ENCODE measurements at regions not wholly inside any gene's neighbourhood (a gene's known extent, or its start where the extent isn't known, plus 50 kb on each side); places are given as distances from the start of the nearest gene placed in this dataset.
A peak's percentile ranks its signal among the peaks of the same experiment; 100 is the strongest.

DNA sequence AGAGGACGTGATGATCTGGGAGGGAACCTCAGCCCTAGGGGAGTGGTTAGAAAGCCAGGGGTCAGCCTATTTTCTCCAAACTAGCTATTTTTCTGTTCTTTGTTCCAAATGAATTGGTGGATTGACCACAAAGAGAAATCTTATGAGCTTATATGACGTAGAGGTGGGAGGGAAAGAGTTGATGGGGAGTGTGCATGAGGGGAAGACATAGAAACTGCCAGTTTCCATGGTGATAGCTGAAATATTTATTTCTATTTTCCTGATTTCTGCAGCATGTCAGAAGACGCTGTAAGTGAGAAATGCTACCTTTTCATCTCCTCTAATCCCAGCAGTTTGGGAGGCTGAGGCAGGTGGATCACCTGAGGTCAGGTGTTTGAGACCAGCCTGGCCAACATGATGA lies 51.4 kb upstream of the CISTR start:
- FAIRE-seq, result no peak
- no peak for DNase-seq (ENCODE audit: insufficient read length, low spot score)

DNA sequence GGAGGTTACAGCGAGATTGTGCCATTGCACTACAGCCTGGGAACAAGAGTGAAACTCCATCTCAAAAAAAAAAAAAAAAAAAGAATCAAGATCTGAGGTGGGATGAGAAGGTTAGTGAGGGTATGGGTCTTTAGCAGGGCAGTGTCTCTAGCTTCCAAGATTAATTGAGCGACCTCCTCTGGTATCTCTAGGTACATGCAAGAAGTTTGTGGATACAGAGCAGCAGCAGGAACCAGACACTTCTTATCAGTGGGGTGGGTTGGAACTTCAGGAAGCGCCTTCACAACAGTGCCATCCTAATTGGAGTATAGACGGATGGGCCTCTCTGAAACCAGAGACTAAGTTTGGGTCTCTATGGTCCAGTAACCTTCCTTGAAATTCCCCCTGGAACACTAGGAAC lies 51.9 kb upstream of the CISTR start:
- FAIRE-seq (no peak), DNase-seq (ENCODE audit: insufficient read length, low spot score) (no peak)

DNA sequence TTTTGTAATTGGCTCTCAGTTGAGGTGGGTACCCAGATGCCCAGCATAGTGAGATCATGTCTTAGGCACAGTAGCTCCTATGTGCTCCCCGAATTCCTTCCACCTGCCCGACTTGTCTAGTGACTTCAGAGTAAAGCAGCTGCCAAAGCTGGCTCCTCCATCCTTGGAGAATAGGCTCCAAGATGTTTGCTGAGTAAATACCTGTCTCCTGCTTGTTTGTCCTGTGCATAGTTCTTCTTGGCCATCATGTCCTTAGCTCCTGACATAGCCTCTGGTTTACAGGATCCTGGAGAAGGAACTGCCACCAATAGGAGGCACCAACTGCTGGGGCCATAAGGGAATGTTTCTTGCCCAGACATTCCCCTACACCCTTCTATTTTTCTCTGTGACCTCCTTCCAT lies 52.6 kb upstream of the CISTR start:
- FAIRE-seq, result no peak

DNA sequence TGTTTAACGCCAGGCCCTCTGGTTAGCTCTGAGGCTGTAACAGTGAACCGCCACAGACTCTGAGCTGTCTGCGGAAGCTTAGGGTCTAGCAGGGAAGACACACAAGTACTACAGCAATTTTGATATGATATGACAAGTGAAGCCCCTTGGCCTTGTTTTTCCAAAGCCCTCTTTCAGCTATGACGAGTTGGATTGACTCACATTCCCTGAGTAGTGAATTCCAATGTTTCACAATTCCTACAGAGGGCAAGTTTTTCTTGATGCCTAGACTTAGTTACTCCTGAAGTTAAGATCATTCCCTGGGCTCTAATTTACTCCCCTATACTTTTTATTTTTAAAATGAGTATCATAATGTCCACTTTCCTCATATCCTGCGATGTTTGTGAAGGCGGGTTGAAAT lies 53.3 kb upstream of the CISTR start:
- no peak for DNase-seq (ENCODE audit: insufficient read length, low spot score)
- no peak for FAIRE-seq

More for the DNA sequence above, 52.6 kb upstream of the CISTR start:
- no peak for DNase-seq (ENCODE audit: insufficient read length, low spot score)

DNA sequence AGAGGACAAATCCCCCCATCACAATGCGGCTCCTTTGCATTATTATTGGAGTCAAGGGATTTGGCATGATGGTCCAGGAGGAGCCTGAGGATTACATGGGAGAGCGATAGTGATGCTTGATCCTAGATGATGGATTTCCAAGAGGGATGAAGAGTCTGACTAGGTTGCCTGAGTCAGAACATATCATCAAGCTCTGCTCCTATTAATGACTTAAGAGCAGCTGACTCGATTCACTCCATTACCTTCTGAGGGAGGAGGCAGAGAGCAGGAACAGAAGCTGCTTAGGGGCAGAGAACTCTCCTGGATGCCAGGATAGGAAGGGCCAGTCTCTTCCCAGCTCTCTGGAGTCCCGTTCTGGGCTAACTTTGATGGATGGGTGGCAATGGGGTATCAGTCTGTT lies 54.0 kb upstream of the CISTR start:
- no peak for FAIRE-seq
- DNase-seq (ENCODE audit: insufficient read length, low spot score), result no peak

DNA sequence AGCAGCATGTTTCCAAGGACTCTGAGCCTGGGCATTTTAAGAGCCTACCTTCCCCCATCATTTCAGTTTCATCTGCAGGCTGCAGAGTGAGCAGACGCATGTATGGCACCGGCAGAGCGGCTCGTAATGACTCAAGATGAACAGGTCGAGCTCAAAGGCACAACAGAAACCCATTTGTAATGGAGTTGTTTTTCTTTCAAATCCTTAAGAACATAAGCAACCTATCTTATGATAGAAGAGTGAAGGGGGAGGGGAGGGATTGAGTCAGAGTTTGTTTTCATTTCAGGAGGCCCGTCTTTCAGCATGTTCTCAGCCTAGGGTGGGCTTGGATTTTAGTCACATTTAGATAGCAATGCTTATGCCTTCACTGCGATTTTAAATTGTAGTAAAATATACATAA lies 54.9 kb upstream of the CISTR start:
- DNase-seq (ENCODE audit: insufficient read length, low spot score), result peak; percentile 20
- no peak for FAIRE-seq

DNA sequence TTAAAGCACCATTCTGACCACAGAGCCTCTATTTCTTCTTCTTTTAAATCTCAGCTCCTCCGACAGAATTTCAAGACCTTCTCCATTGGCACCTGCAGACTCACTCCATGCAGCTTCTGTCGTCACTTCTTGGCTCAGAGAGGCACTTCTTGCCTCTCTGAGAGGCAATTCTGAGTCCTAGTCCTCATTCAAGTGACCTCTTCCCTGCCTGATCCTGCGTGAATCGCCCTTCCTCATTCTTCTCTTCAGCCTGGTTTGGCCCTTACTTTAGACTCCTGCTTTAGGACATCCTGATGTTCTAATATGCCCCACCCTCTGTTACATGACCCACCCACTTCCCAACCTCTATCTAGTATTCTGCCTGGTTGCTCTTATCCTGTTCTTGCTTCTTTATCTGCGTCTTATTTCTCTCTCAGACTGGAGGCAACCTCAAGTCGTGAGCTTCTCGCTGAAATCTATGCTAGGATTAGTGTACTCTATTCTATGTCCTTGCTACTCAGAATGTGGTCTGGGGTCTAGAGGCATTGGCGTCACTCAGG lies 55.6 kb upstream of the CISTR start:
- DNase-seq (ENCODE audit: insufficient read length, low spot score) (no peak), FAIRE-seq (no peak)

DNA sequence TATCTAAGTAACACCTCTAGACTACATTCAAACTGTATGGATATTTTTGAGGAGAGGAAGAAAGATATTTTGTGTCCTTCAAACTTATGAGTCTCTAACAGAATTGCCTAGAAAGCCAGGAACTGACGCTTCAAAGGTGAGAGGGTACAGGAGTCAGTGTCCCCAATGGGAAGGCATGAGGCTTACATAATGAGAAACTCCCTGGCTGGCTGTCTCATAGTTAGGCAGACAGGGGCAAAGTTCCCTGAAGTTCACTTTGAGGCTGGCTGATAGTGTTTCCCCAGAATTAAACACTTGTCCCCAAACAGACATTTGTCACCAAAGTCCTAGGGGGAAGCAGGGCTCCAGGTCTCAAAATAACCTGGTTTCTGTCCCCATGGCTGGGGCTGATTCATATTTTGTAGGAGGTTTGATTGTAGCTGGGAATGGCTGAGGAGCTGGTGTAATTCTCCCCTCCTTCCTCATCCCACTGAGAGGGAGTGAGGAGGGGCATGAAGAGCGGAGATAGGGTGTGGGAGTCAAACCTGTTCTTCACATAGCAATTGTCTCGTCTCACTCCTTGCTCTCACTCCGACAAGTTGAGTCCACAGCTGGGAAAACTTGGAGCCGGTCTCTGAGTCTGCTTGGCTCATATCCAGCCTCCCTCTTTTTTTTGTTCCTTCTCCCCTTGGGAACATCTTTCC lies 56.4 kb upstream of the CISTR start:
- FAIRE-seq (no peak), DNase-seq (ENCODE audit: insufficient read length, low spot score) (no peak)

DNA sequence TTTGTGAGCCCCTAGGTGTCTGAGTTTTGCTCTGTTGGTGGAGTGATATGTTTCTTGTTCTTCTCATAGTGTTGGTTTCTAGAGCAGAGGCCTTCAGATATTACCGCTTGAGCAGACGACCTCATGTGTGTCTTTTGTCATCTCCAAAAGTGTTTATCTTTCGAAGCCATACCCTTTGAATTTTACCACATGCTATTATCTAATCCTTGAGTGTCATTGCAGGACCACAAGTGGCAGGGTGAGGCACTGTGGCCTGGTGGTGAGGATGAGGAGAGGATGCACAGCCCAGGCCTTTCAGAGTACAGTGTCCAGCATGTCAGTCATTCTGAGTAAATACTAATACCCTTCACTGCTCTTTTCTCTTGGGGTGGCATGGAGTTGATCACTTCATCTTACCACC lies 57.2 kb upstream of the CISTR start:
- DNase-seq (ENCODE audit: insufficient read length, low spot score) (no peak), FAIRE-seq (no peak)

DNA sequence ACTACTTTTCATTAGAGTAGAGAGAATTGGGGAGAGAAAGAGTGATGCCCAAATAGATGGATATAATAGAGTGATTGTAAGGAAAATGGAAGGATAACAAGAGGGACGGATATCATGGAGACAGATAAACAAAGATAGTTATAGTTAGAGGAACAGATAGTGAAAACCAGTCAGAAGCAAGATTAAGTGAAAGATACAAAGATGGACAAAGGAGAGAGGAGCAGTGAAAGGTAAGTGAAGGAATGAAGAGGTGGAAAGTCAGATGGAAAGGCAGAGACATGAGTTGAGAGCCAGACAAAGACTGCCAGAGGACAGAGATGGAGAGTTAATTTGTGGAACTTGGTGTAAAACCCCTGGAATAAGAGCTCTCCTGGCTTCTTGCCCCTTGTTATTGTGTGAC lies 59.2 kb upstream of the CISTR start:
- FAIRE-seq (no peak), DNase-seq (ENCODE audit: insufficient read length, low spot score) (no peak)

DNA sequence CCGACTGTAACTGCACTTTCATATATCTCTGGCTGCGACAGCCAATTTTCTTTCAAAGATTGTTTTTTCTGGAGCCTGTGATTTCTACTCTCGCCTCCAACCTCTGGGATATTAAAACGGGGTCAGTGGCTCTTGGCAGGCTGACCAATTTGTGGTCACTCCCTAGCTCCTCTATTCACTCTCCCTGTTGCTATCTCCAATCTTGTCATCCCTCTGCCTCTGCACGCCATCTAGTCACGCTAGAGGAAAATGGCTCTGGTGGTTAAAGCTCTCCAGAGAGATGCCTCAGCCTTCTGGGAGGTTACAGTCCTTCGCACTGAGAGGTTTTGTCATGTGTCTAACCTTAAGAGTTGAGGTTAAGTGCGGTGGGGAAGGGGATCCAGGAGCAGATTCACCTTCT lies 59.8 kb upstream of the CISTR start:
- DNase-seq (ENCODE audit: insufficient read length, low spot score), result no peak
- FAIRE-seq, result no peak

DNA sequence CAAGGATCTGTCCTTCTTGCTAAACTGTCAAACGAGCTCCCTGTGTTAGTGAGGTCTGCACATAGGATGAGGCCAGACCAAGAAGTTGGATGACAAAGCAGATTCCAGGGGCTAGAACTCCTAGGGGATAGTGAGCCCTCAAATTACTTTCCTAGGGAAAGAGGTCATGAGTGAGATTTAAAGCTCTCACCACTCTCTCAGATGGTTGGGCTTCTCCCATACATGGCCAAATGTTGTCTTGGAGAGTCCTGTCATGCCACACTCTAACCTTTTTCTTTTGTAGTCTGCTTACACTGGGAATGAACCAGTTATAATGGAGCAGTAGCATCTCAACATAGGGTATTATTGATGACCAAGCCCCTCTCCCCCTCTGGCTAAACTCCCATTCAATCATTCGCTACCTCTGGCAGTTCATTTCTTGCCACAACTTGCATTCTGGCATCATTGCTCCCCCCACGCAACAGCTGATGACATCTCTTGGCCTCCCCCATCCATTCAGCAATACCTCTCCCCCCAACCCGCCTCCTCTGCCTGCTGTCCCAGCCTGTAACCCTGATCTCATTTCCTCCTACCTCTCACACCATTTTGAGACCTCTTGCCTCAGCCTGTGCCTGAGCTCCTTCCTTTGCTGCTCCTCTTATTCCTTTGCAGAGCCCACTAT lies 64.7 kb upstream of the CISTR start:
- DNase-seq (ENCODE audit: insufficient read length, low spot score) (no peak), FAIRE-seq (peak; percentile 4)

DNA sequence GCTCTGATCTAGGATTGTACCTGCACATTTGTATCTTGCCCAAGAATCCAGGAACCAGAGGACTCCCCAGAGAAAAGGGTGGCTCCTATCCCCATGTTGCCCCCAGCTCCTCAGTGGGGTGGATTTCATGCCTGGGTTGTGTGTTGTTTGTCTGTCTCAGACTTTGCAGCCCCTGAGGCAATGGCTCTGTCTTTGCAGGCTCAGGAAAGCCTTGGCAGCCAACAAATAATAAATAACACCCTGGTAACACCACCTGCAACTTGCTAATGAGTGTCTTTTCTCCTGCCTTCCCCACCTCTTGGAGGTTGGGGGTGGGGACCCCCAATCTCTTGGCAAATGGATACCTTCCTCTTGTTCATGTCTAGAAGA lies 65.2 kb upstream of the CISTR start:
- FAIRE-seq (no peak), DNase-seq (ENCODE audit: insufficient read length, low spot score) (no peak)

DNA sequence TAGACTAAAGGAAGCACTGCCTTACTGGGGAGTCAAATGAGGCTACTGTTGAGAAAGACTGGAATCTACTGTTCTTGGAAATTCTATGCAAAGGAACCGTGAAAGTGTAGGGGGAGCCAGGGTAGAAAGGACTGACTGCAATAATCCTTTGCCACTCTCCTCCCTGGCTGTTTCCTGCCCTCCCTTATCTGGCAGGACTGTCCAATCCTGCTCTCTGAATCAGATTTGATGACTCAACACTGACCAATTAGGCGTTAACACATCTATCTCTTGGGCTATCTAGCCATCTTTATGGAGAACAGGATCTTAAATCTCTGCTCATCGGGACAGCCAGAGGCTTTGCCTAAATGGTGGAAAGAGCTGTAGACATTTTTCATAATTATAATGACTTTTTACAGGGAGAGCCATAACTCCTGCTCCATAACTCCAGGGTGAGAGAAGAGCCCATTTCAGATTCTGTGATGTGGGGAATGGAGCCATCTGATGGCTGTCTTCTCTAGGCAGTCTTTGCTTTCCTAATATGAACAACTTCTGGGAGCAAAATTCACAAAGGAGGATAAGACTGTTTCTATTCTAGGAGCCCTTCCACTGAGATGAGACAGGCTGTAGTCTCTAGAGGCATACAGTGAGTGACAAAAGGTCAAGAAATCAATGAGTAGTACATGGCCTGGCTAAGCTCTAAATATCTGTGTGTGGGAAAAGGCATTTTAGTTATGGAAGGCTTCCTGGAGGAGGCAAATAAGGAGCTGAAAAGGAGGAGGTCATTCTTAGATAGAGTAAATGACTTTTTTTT lies 68.9 kb upstream of the CISTR start:
- FAIRE-seq (no peak), DNase-seq (ENCODE audit: insufficient read length, low spot score) (peak; percentile 62)

DNA sequence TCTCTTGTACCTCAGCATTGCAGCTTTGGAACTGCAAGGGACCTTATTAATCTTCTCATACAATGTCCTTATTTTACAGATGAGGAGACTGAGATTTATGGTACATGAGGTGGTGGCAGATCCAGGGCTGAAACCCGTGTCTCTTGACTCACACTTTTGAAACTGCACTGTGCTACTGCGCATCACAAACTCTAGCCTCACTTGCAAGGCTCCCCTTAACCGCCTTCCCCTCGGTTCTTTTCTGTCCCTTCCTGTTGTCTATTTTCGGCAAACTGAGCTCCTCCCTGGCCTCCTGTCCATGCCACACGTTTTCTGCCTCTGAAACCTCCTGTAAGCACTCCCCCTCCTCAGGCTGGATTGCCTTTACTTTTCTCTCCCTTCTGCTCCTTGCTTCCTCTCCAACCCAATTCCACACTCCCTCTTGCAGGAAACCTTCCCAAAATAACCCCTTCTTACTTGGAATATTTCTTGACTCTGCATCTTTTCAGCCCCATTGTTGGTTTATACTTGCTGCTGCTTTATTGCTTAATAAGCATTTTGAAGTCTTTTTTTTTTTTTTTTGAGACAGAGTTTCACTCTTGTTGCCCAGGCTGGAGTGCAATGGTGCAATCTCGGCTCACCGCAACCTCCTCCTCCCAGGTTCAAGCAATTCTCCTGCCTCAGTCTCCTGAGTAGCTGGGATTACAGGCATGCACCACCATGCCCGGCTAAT lies 72.4 kb upstream of the CISTR start:
- FAIRE-seq (no peak), DNase-seq (ENCODE audit: insufficient read length, low spot score) (no peak)

DNA sequence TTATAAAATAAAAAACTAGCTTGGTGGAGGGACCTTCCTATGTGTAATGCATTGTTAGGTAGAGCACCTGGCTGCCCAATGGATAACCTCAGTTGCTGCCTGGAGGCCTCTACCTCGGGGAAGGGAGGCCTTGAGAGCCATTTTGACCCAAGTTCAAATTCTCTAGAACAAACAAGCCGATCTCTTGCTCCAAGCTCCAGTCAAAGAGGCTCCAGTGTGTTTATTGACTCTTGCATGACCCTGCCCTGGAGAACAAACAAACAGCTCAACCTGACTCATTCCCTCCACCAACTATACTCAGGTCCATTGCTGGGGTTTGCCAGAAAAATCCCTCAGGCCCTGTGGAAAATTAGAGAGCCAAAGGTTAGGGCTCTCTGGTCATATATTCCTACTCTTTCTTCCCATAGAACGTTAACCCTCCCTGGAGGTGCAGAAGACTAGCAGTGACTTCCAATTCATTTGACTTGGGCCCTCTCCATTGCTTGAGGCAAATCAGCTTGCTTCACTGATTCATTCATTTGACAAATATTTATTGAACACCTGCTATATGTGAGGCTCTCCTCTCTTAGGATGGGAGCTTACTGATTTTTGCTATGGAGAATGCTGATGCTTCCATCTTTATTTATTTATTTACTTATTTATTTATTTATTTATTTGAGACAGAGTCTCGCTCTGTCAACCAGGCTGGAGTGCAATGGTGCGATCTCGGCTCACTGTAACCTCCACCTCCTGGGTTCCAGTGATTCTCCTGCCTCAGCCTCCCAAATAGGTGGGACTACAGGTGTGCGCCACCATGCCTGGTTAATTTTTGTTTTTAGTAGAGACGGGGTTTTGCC lies 73.7 kb upstream of the CISTR start:
- FAIRE-seq, result no peak
- DNase-seq (ENCODE audit: insufficient read length, low spot score), result no peak

DNA sequence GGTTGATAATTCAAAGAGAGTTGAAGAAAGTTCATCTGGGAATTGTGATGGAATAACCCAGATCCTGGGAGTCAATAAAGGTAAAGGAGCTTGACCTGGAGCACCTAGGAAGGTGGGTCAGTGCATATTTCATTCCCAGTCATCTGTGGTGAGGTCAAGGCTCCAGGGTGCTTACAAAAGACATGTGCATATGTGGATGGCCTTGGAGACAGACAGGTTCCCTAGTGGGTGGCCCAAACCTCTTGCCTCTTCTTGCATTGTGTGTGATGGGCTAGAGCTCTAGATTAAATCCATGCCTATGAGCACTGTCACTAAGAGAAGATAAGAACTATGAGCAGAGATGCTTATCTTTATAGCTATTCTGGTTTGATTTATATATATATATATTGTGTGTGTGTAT lies 75.5 kb upstream of the CISTR start:
- DNase-seq (ENCODE audit: insufficient read length, low spot score), result no peak
- no peak for FAIRE-seq

DNA sequence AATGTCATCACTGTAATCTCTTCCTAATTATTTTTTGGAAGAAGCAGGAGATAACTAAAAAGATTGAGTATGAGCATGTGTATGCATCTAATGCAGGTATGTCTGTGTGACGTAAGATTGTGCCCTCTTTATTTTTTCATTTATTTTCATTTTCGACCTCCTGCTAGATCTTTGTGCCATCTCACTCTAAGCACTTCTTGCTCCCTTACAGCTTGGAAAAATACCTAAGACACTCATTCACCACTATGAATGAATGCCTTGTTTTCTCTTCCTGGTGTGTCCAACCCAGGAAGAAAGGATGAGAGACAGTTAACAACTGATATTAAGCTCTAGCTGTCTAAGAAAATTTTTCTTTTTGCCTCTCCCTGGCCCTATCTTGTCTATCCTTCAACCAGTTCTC lies 76.8 kb upstream of the CISTR start:
- no peak for FAIRE-seq
- no peak for DNase-seq (ENCODE audit: insufficient read length, low spot score)

DNA sequence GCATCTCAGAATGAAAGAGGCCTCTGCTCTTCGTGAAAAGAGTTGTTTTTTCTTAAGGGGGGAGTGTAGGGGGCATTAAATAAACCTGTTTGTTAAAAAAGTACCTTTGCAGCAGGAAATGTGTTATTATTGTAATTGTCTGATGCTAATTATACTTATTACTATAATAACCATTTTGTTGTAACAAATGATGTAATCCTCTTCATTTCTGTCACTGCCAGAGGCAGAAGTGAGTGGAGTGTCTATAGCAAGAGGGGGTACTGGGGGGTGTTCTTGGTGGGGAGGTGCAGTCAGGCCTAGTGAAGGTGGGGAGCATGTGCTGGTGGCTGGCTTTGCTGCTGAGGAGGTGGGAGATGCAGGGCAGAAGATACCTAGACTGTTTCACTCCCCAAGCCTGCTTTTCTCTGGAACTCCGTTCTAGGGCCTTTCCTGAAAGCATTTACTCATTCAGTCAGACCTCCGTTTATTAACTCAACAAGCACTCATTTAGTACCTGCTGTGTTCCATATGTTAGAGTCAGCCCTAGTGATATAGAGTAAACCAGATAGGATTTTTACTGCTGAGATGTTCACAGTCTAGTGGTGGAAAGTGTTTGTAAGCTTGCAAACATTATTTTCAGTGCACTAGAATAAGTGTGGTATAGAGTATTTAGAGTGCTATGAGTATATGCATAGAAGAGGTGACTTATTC lies 77.5 kb upstream of the CISTR start:
- DNase-seq (ENCODE audit: insufficient read length, low spot score) (no peak), FAIRE-seq (no peak)

DNA sequence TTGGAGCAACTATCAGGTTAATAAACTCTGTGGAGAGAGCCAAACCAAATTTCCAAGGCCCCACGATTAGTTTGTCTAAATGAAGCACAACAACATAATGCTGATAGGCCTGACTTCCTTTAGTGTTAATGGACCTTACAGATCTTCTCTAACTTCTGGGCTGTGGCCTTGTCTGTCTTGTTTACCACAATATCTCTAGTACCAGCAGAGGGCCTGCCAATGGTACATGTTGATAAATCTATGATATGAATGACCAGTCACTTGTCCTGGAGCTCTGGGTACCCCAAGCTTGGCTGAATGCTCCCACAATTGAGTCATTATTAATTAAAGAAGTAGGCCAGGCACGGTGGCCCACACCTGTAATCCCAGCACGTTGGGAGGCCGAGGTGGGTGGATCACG lies 78.9 kb upstream of the CISTR start:
- DNase-seq (ENCODE audit: insufficient read length, low spot score), result no peak
- no peak for FAIRE-seq
